Stomach (tissue), 4 donors: ENCODE measurements at regions not wholly inside any gene's neighbourhood (a gene's known extent, or its start where the extent isn't known, plus 50 kb on each side); places are given as distances from the start of the nearest gene placed in this dataset.

ENCODE experiments used
- CTCF ChIP-seq, 7 experiments: fragments of 450-650 bp in 4 of 7; fragments of 200-600 bp in 3 of 7; sonication (generic) in 3 of 7; IDR thresholded peaks; one replicate each; pipeline ENCODE4 v1.5.1; 2016 to 2019; ENCODE audit warnings: antibody characterized with exemption in 7 of 7, control low read depth in 2 of 7, mild to moderate bottlenecking in 1 of 7
- EP300 ChIP-seq: sonication (generic); formaldehyde crosslinking; IDR thresholded peaks from one replicate; pipeline ENCODE4 v1.6.1; 2017; ENCODE audit warnings: antibody characterized with exemption
- POLR2A ChIP-seq, 4 donors: fragments of 450-650 bp; IDR thresholded peaks; one replicate each; pipeline ENCODE4 v1.6.1; 2016; ENCODE audit warnings: antibody characterized with exemption in 4 of 4, control low read depth in 2 of 4, mild to moderate bottlenecking in 1 of 4, moderate library complexity in 1 of 4
- POLR2AphosphoS5 ChIP-seq, 3 donors: sonication (generic); formaldehyde crosslinking; IDR thresholded peaks; one replicate each; pipeline ENCODE4 v1.6.1; 2016; ENCODE audit warnings: antibody characterized with exemption in 3 of 3

GRCh38 chr12:92270521-92270920 lies 124.9 kb upstream of the BTG1 start:
- TF ChIP-seq CTCF (IDR thresholded peaks at IDR 0.05) (no peak), POLR2A (IDR thresholded peaks at IDR 0.05) (no peak), POLR2AphosphoS5 (IDR thresholded peaks at IDR 0.05) (no peak), EP300 (no peak)
